ENCODE measurements at regions not wholly inside any gene's neighbourhood (a gene's known extent, or its start where the extent isn't known, plus 50 kb on each side); places are given as distances from the start of the nearest gene placed in this dataset.

DNA sequence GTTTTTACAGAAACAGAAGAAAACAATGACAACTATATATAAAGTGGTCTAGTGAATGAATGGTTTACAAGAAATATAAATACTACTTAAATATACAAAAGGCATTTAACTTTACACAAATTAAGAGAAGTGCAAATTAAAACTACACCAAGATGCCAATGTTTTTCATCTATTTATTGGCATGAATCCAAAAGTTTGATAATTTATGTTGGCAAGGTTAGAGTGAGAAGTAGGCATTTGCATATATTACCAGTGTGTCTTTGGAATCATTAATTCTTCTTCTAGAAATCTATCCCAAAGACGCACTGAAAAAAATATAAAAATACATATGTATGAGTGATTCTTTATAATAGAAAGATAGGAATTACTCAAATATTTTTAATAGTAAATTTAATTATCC, 457.4 kb downstream of the MDFIC start (continued):
- TF ChIP-seq, protein P1, sequence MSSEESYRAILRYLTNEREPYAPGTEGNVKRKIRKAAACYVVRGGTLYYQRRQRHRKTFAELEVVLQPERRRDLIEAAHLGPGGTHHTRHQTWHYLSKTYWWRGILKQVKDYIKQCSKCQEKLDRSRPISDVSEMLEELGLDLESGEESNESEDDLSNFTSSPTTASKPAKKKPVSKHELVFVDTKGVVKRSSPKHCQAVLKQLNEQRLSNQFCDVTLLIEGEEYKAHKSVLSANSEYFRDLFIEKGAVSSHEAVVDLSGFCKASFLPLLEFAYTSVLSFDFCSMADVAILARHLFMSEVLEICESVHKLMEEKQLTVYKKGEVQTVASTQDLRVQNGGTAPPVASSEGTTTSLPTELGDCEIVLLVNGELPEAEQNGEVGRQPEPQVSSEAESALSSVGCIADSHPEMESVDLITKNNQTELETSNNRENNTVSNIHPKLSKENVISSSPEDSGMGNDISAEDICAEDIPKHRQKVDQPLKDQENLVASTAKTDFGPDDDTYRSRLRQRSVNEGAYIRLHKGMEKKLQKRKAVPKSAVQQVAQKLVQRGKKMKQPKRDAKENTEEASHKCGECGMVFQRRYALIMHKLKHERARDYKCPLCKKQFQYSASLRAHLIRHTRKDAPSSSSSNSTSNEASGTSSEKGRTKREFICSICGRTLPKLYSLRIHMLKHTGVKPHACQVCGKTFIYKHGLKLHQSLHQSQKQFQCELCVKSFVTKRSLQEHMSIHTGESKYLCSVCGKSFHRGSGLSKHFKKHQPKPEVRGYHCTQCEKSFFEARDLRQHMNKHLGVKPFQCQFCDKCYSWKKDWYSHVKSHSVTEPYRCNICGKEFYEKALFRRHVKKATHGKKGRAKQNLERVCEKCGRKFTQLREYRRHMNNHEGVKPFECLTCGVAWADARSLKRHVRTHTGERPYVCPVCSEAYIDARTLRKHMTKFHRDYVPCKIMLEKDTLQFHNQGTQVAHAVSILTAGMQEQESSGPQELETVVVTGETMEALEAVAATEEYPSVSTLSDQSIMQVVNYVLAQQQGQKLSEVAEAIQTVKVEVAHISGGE (CRISPR knock-in tag; IDR thresholded peaks at IDR 0.05) = no peak
- TF ChIP-seq, protein P2, sequence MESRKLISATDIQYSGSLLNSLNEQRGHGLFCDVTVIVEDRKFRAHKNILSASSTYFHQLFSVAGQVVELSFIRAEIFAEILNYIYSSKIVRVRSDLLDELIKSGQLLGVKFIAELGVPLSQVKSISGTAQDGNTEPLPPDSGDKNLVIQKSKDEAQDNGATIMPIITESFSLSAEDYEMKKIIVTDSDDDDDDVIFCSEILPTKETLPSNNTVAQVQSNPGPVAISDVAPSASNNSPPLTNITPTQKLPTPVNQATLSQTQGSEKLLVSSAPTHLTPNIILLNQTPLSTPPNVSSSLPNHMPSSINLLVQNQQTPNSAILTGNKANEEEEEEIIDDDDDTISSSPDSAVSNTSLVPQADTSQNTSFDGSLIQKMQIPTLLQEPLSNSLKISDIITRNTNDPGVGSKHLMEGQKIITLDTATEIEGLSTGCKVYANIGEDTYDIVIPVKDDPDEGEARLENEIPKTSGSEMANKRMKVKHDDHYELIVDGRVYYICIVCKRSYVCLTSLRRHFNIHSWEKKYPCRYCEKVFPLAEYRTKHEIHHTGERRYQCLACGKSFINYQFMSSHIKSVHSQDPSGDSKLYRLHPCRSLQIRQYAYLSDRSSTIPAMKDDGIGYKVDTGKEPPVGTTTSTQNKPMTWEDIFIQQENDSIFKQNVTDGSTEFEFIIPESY (IDR thresholded peaks at IDR 0.05) = no peak
- no peak for TF ChIP-seq ZZZ3 (IDR thresholded peaks at IDR 0.05; ENCODE audit: control insufficient read depth, insufficient read length, low read depth)
- no peak for TF ChIP-seq NFYB (IDR thresholded peaks at IDR 0.05; ENCODE audit: insufficient read depth, low read depth, low read length)
- TF ChIP-seq RCOR1 (conservative IDR thresholded peaks at IDR 0.05; ENCODE audit: low read depth, low read length) = no peak

DNA sequence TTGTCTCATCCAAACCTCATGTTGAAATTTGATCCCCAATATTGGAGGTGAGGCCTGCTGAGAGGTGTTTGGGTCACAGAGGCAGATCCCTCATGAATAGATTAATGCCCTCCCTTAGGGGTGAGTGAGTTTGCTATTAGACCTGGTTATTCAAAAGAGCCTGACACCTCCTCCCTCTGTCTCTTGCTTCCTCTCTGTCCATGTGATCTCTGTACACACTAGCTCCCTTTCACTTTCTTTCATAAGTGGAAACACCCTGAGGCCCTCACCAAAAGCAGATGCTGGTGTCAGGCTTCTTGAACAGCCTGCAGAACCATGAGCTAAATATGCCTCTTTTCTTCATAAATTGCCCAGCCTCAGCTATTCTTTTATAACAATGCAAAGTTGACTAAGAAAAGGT, 447.1 kb downstream of the MDFIC start:
- intact Hi-C loops (cut with micrococcal nuclease; ENCODE audit: unreplicated experiment) = no loop called here
- RAD21 ChIA-PET (ENCODE audit: unreplicated experiment) = interaction anchor here (0.9 kb wide), 1 partner anchor 445 kb away, joined by 3 read pairs; no protein-coding TSS in a partner anchor
- H3K27ac ChIP-seq (ENCODE audit: control insufficient read depth, insufficient read depth) = no peak overlapping the region
- no peak overlapping the region for H3K4me3 ChIP-seq
- H3K4me2 ChIP-seq (ENCODE audit: control insufficient read depth, insufficient read depth) = no peak overlapping the region
- no TSS peak for BruUV-seq (replicated peaks)
- H3K79me2 ChIP-seq (ENCODE audit: control insufficient read depth, insufficient read depth, low read length) = no peaks in the 10 kb centered on the region
- ATAC-seq (peak; percentile 86), DNase-seq (ENCODE audit: low read depth, low spot score) (no peak), FAIRE-seq (no peak)
- POLR2A ChIA-PET = no interaction called here
- in situ Hi-C loops (cut with MboI) = no loop called here
- no peaks in the 10 kb centered on the region for H3K9me3 ChIP-seq (replicated peaks; ENCODE audit: control insufficient read depth, insufficient read depth, low read length)
- H3K4me1 ChIP-seq (ENCODE audit: control insufficient read depth, insufficient read depth, low read length) = no peaks in the 10 kb centered on the region
- H3K9ac ChIP-seq (ENCODE audit: control insufficient read depth, insufficient read depth, low read length) = no peak overlapping the region
- H3K36me3 ChIP-seq (ENCODE audit: control insufficient read depth in 2 of 2, insufficient read depth in 2 of 2, low read length in 1 of 2) = no peaks in the 10 kb centered on the region
- no peak overlapping the region for H2AFZ ChIP-seq (ENCODE audit: control insufficient read depth, low read depth, low read length)
- SMC1A ChIA-PET (ENCODE audit: uncharacterized antibody, unreplicated experiment) = interaction anchor here (1.5 kb wide), 1 partner anchor 10 kb away, joined by 7 read pairs; no protein-coding TSS in a partner anchor
- H4K20me1 ChIP-seq (ENCODE audit: control insufficient read depth, insufficient read depth) = no peaks in the 10 kb centered on the region
- H3K27me3 ChIP-seq (replicated peaks in 1 of 2; ENCODE audit: control insufficient read depth in 2 of 2, insufficient read depth in 2 of 2, low read length in 1 of 2) = no peaks in the 10 kb centered on the region
- CTCF ChIA-PET = no interaction called here
- TF ChIP-seq, protein P3, sequence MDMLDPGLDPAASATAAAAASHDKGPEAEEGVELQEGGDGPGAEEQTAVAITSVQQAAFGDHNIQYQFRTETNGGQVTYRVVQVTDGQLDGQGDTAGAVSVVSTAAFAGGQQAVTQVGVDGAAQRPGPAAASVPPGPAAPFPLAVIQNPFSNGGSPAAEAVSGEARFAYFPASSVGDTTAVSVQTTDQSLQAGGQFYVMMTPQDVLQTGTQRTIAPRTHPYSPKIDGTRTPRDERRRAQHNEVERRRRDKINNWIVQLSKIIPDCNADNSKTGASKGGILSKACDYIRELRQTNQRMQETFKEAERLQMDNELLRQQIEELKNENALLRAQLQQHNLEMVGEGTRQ (IDR thresholded peaks at IDR 0.05; ENCODE audit: borderline replicate concordance, low read depth, low read length) = no peak
- TF ChIP-seq PAX5 (IDR thresholded peaks at IDR 0.05; ENCODE audit: borderline replicate concordance, low read depth, low read length) (no peak), CHD4 (IDR thresholded peaks at IDR 0.05) (no peak), SIN3A (IDR thresholded peaks at IDR 0.05; ENCODE audit: low read depth, low read length) (no peak), POLR2AphosphoS2 (IDR thresholded peaks at IDR 0.05; ENCODE audit: low read depth, low read length) (no peak), BCL11A (IDR thresholded peaks at IDR 0.05; ENCODE audit: low read depth, low read length) (no peak), HDAC2 (IDR thresholded peaks at IDR 0.05) (no peak), CEBPB (IDR thresholded peaks at IDR 0.05; ENCODE audit: borderline replicate concordance in 1 of 2, low read depth in 2 of 2, low read length in 2 of 2) (no peak)
- TF ChIP-seq, protein P4, sequence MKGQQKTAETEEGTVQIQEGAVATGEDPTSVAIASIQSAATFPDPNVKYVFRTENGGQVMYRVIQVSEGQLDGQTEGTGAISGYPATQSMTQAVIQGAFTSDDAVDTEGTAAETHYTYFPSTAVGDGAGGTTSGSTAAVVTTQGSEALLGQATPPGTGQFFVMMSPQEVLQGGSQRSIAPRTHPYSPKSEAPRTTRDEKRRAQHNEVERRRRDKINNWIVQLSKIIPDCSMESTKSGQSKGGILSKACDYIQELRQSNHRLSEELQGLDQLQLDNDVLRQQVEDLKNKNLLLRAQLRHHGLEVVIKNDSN (IDR thresholded peaks at IDR 0.05; ENCODE audit: borderline replicate concordance, extremely low read length, insufficient read depth, low read depth, low read length) = no peak
- TF ChIP-seq, protein P5, sequence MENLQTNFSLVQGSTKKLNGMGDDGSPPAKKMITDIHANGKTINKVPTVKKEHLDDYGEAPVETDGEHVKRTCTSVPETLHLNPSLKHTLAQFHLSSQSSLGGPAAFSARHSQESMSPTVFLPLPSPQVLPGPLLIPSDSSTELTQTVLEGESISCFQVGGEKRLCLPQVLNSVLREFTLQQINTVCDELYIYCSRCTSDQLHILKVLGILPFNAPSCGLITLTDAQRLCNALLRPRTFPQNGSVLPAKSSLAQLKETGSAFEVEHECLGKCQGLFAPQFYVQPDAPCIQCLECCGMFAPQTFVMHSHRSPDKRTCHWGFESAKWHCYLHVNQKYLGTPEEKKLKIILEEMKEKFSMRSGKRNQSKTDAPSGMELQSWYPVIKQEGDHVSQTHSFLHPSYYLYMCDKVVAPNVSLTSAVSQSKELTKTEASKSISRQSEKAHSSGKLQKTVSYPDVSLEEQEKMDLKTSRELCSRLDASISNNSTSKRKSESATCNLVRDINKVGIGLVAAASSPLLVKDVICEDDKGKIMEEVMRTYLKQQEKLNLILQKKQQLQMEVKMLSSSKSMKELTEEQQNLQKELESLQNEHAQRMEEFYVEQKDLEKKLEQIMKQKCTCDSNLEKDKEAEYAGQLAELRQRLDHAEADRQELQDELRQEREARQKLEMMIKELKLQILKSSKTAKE (IDR thresholded peaks at IDR 0.05; ENCODE audit: low read depth, poor library complexity, severe bottlenecking) = no peak
